Activated CD8-positive, alpha-beta memory T cell treated with anti-CD3 and anti-CD28 coated beads for 36 hours (primary cell): ENCODE measurements at regions not wholly inside any gene's neighbourhood (a gene's known extent, or its start where the extent isn't known, plus 50 kb on each side); places are given as distances from the start of the nearest gene placed in this dataset.

Experiments
- CTCF ChIA-PET: fragments of 350-600 bp; sonication (Branson Sonifier 250); formaldehyde crosslinking; loops from one replicate; lab custom pipeline; 2021; ENCODE audit warnings: antibody characterized with exemption; lab: Charles Lee
- POLR2A ChIA-PET: fragments of 350-600 bp; sonication (Branson Sonifier 250); formaldehyde crosslinking; loops from one replicate; lab custom pipeline; 2021; ENCODE audit warnings: antibody characterized with exemption; lab: Charles Lee

DNA sequence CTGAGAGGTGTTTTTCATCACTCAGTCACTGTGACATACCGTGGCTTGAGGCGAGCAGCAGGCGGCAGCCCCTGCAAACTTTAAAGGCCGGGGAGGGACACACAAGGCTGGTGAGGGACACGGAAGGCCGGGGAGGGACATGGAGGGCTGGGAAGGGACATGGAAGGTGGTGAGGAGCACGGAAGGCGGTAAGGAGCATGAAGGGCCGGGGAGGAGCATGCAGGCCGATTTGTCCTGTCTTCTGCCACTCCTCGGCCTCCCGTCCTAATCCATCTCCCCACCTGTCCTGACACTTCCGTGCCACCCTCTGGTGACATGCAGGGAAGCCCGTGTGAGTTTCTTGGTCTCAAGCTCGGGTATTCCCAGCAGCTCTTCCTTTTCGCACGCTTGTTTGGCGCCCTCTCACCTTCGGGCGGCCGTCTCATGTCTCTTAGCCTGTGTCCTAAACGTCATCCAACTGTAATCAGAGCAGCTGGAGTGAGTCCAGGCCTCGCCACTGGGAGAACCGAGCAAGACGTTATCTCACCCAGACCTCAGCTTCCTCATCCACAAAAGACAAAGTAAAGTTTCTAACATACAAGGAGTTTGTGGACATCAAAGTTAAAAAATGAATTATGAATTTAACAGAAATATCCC, 126.5 kb downstream of the MRPL36 start:
- CTCF ChIA-PET: no interaction called here
- POLR2A ChIA-PET: interaction anchor here (0.7 kb wide), 1 partner anchor 115 kb away, joined by 3 read pairs; no protein-coding TSS in a partner anchor

DNA sequence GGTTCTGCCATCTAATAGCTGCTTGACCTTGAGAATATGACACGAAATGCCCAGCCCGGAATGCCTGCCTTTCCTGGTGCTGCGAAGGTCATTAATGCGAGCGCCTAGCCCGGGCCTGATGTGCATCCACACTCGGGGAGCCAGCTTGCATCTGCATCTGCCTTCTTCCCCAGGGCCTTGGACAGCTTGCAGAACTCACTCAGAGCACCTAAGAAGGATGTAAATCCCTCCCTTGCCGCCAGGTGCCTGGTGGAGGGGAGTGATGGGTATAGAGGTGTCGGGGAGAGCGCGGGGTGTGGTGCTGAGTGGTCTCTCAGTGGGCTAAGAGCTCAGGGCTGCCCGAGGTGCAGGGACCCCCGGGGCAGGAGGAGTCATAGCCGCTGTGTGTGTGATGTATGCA, 127.2 kb downstream of the MRPL36 start:
- ChIA-PET CTCF (no interaction called here), POLR2A (no interaction called here)

- ChIA-PET POLR2A (no interaction called here), CTCF (interaction anchor here (1.4 kb wide), 1 partner anchor 23 kb away, joined by 3 read pairs; no protein-coding TSS in a partner anchor)
Observed at GRCh38 chr5:1671351-1671750, 128.3 kb downstream of the MRPL36 start.

GRCh38 chr5:1670351-1670750, 129.3 kb downstream of the MRPL36 start:
- ChIA-PET CTCF (interaction anchor here (0.5 to 1.4 kb wide), 2 partner anchors 24 to 54 kb away, joined by 3 read pairs; no protein-coding TSS in a partner anchor), POLR2A (no interaction called here)

- ChIA-PET CTCF (interaction anchor here (0.5 to 1.1 kb wide), 2 partner anchors 54 to 693 kb away, joined by 3 read pairs; no protein-coding TSS in a partner anchor), POLR2A (no interaction called here)
Observed at GRCh38 chr5:1669276-1670155, 130.1 kb downstream of the MRPL36 start.

DNA sequence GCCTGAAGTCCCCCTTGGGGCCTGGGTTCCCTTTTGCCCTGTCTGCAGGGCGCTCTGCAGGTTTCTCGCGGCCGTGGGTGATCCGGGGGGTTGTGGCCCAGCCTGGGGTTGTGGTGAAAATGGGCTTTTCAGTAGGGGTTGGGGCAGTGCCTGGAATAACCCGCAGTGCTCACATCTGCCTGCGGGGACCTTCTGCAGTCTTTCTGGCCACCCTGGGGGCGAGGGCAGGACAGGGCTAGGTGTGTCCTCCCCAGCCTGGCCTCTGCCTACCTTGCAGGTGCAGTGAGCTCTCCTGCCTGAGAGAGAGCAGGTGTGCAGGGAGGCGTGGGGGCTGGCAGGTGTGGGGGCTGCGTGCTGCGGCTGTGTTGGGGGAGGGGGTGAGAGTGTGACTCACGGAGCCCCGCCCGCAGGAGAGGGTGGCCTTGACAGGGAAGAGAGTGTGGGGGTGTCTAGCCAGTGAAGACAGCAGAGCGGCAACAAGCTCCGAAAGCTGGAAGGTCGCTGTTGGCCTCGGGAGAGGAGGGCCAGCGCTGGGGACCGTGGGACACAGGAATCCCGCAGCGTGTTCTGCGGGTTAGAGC, 131.4 kb downstream of the MRPL36 start:
- ChIA-PET POLR2A (no interaction called here), CTCF (interaction anchor here (0.6 to 1.1 kb wide), 3 partner anchors 24 to 692 kb away, joined by 3 to 4 read pairs (median 3); no protein-coding TSS in a partner anchor)

DNA sequence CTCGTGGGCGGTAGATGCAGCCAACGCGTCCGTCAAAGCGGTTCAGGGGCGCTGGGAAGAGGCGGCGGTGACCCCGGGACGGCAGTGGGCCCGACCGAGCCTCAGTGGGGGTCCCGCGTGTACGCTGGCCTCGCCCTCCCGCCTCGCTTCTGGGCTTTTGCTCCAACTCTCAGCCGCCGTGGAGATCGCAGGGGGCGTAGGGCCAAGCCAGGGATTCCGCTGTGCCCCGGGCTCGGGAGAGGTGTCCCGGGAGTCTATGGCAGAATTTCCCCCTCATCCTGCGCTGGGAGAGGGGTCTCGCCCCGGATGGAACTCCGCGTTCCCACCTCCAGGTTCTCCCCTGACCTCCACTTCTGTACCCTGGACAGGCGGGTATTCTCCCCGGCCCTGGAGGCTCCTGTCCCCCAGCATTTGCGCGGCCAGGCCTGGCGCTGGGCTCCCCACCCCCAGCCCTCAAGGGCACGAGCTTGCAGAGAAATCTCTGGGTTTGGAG, 131.9 kb downstream of the MRPL36 start:
- ChIA-PET CTCF (interaction anchor here (0.6 kb wide), 2 partner anchors 24 to 503 kb away, joined by 3 to 4 read pairs; no protein-coding TSS in a partner anchor), POLR2A (no interaction called here)

DNA sequence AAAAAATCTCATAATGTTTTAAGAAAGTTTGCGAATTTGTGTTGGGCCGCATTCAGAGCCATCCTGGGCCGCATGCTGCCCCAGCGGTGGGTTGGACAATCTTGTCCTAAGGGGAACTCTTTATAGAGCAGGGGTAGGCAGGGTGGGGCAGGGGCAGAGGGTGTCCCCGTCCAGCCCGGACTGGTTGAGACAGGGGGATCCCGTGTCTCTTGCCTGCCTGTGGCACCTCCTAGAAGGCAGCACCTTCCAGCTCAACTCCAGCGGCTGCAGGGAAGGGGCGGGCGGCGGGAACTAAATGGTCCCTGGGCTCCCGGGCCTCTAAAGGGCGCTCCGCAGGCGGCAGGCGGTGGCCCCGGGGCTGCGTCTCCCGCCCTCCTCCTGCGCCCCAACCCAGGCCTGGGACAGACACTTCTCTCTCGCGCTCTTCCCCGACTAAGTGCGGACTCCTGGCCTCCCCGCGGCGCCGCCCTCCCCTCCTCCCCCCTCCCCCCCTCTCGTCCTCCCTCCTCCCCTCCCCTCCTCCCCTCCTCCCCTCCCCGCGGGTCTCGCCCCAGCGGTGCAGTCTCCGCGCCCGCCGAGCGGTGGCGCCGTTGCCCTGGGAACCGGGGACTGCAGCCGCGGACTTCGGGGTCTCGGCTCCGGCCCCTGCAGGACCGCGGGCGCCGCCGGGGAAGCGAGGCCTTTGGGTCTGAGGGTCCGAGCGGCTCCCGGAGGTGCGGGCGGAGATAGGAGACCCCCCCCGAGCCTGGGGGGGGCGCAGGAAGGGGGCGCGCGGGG, 132.6 kb downstream of the MRPL36 start:
- ChIA-PET POLR2A (no interaction called here), CTCF (no interaction called here)

DNA sequence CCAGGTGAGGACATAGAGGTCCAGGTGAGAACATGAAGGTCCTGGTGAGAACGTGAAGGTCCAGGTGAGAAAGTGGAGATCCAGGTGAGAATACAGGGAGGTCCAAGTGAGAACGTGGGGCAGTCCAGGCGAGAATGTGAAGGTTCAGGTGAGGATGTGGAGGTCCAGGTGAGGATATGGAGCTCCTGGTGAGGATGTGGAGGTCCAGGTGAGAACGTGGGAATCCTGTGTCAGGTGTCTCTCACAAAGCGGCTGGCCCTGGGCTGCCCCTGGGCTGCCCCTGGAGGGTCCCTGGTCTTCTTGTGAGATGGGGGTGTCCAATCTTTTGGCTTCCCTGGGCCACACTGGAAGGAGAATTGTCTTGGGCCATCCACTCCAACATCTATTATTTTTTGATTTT, 133.4 kb downstream of the MRPL36 start:
- ChIA-PET POLR2A (no interaction called here), CTCF (no interaction called here)

GRCh38 chr5:1665803-1666202, 133.8 kb downstream of the MRPL36 start:
- POLR2A ChIA-PET: no interaction called here
- CTCF ChIA-PET: no interaction called here

DNA sequence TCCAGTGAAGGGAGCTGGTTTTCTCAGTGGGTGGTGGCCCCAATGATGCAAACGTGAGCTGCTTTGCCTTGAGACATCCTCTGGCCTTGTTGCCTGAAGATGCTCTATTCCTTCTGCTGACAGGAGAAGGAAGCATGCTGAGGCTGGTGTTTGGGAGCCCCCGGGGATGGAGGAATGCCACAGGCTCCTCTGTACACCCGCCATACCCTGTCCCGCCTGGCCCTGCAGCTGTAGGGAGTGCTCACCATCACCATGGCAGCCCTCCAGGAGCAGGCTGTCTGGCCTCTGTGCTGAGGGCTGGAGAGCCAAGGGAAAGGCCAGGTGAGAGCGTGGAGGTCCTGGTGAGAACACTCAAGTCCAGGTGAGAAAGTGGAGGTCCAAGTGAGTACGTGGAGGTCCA, 134.4 kb downstream of the MRPL36 start:
- ChIA-PET CTCF (no interaction called here), POLR2A (no interaction called here)

DNA sequence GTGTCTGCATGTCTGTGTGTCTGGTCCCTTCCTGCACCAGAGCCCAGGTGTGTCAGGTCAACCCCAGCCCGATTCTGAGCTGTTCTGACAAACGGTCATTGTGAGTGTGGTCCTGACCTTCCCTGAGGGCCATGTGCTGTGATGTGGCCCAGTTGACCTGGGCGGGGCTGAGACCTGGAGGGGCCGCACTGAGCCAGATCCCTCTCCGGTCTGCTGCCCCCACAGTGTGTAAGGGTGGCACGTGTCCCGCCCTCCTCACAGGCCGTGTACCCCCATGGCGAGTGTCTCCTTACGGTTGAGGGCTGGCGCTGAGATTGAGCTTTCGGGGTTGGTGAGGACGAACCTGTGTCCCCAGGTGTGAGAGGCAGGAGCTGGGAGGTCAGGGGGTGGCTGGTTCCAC, 136.5 kb downstream of the MRPL36 start:
- POLR2A ChIA-PET: no interaction called here

DNA sequence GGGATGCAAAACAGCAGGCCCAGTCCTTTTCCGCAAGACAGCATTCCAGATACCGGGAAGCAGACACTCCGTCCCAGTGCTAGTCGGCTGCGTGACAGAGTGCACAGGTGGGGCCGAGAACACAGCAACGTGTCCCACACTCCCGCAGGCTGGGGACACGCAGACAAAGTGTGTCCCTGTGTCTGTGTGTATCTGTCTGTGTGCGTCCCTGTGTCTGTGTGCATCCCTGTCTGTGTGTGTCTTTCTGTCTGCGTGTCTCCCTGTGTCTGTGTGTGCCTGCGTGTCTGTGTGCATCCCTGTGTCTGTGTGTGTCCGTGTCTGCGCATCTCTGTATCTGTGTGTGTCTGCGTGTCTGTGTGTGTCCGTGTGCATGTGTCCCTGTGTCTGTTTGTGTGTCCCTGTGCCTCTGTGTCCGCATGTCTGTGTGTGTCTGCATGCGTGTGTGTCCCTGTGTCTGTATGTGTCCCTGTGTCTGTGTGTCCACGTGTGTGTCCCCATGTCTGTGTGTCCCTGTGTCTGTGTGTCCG, 137.0 kb downstream of the MRPL36 start:
- CTCF ChIA-PET: no interaction called here
- POLR2A ChIA-PET: no interaction called here

More for the DNA sequence above, 136.5 kb downstream of the MRPL36 start:
- CTCF ChIA-PET: no interaction called here

GRCh38 chr5:1661831-1662558, 137.6 kb downstream of the MRPL36 start:
- POLR2A ChIA-PET: no interaction called here
- CTCF ChIA-PET: no interaction called here

DNA sequence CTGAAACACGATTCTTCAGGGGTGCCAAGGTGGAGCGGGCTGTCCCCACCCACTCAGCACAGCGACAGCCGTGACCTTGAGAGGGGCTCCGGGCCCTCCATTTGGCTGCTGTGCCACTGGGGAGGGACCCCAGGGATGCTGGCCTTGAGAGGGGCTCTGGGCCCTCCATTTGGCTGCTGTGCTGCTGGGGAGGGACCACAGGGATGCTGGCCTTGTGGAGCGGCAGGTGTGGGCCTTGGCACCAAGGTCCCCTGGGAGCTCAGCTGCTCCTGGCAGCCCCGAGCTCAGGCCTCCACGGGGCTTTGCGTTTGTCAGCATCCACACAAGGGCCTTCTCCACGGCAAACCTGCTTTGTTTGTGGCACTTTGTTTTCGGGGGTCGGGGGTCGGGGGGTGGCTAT, 137.6 kb upstream of the LPCAT1 start:
- ChIA-PET POLR2A (no interaction called here), CTCF (no interaction called here)

DNA sequence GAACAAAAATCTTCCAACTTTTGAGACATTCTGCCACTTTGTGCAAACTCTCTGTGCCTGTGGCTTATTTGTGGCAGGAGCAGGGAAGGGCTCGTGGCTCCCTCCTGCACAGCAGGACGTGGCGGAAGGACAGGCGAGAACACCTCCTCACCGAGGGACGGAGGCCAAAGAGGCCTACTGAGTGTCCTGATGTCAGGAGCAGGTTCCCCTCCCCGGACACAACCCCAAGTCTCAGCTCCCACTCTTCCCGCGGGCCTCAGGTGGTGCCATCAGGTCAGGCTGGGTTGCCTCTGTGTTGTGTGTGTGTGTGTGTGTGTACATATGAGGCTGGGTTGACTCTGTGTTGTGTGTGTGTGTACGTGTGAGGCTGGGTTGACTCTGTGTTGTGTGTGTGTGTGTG, 136.8 kb upstream of the LPCAT1 start:
- POLR2A ChIA-PET: no interaction called here
- CTCF ChIA-PET: interaction anchor here (0.6 kb wide), 1 partner anchor 99 kb away, joined by 6 read pairs; no protein-coding TSS in a partner anchor

- CTCF ChIA-PET: no interaction called here
- POLR2A ChIA-PET: no interaction called here
Observed at GRCh38 chr5:1660001-1660400, 136.2 kb upstream of the LPCAT1 start.
